NCI-H2029 treated with DMSO at 0.1 percent for 48 hours (cell line): ENCODE measurements at regions not wholly inside any gene's neighbourhood (a gene's known extent, or its start where the extent isn't known, plus 50 kb on each side); places are given as distances from the start of the nearest gene placed in this dataset.
A peak's percentile ranks its signal among the peaks of the same experiment; 100 is the strongest.
"Not testable (repeated sequence)": the region's sequence is repeated elsewhere in the genome, so short reads cannot be mapped to it uniquely, and the experiment has no call there.

Experiments used
- DNase-seq: peaks from one replicate; lab custom pipeline; 2025; lab: John Stamatoyannopoulos, UW

GRCh38 chr9:33695299-33695698 is 100.1 kb upstream of the PRSS3 start:
- no peak for DNase-seq

- no peak for DNase-seq
These were observed 99.5 kb upstream of the PRSS3 start for GRCh38 chr9:33695856-33696255.

DNA sequence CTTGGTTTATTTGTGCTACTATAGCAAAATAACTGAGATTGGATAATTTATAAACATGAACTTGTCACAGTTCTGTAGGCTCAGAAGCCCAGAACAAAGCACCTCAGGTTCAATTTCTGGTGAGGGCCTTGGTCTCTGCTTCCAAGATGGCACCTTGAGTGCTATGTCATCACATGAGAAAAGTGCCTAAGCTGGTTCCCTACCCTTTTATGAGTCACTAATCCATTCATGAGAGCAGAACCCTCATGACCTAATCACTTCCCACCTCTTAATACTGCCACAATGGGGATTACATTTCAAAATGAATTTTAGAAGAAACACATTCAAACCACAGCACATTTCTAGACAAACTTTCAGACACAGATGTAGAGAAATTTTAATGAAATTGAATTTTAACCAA is 98.2 kb upstream of the PRSS3 start:
- DNase-seq: no peak

DNA sequence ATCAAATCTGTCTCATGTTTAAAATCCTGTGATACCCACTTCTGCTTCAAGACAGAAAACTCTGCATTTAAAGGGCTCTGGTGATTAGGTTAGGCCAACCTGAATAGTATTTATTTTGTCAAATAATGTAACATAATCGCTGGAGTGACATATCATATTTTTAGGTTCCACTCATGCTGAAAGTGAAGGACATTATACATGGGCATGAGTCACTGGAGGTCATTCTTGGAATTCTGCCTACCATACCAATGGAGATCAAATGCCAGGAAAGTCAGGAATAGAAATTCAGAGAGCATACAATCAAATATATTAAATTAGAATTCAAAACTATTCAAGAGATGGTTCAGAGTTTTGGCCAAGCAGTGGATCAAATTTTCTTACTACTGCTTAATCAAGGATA is 97.1 kb upstream of the PRSS3 start:
- DNase-seq: no peak

GRCh38 chr9:33700940-33701339 is 94.4 kb upstream of the PRSS3 start:
- not testable (repeated sequence) for DNase-seq

DNA sequence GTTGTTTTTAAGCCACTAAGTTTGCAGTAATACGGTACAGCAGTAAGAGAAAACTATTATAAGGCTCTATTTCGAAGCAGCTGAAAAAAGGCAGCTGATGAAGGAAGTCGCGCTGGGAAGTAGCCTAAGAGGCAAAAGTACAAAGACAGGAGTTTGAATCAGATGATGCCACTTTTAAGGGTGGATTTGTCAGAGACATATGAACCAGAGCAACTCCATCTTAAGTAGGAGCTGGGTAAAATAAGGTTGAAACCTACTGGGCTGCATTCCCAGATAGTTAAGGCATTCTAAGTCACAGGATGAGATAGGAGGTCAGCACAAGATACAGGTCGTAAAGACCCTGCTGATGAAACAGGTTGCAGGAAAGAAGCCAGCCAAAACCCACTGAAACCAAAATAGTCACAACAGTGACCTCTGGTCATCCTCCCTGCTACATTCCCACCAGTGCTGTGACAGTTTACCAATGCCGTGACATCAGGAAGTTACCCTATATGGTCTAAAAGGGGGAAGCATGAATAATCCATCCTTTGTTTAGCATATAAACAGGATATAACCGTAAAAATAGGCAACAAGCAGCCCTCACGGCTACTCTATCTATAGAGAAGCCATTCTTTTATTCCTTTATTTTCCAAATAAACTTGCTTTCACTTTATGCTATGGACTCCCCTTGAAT is 91.8 kb upstream of the PRSS3 start:
- DNase-seq: no peak

DNA sequence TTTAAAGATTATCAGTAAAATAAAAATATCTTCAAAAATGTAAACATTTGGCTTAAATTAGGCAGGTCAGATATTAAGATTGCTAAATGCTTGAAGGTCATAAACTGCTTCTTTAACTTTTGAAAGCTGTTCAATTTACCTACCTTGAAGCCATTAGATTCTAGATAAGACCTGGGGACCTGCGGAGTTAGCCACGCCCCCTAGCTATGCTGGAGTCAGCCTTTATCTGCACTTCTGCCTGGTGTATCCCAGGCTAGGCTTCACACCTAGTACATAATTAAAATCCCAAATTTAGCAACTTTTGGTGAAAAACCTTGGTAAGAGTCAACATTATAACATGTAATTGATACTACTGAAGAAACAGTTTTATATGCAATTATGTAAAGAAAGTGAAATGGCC is 89.9 kb upstream of the PRSS3 start:
- not testable (repeated sequence) for DNase-seq

GRCh38 chr9:33708441-33708840 is 86.9 kb upstream of the PRSS3 start:
- DNase-seq: no peak

DNA sequence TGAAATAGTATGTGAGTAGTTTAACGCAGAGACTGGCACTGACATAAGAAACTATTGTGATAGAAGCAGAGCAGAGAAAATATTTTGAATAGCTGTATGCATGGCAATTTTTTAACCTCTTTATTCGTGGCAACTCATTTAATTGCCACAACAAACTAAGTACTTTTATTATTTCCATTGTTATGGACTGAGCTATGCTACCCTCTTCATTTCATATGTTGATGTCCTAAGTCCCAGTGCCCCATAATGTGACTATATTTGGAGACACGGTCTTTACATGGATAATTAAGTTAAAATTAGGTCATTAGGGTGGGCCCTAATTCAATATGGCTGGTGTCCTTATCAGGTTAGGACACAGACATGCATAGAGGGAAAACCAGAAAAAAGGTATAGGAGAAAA is 86.1 kb upstream of the PRSS3 start:
- no peak for DNase-seq

DNA sequence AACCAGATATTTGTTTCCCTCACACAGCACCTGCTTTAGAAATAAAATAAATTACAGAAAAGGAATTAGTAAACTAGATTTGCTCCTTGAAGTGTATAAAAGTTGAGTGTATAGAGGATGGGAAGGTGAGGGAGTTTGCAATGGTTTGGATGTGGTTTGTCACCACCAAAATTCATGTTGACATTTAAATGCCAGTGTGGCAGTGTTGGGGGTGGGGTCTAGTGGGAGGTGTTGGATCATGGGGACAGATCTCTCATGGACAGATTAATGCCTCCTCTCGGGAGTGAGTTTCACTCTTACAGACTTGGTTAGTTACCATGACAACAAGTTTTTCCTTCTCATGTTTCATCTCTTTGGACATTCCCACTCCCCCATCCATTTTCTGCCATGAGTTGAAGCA is 83.9 kb upstream of the PRSS3 start:
- not testable (repeated sequence) for DNase-seq

DNA sequence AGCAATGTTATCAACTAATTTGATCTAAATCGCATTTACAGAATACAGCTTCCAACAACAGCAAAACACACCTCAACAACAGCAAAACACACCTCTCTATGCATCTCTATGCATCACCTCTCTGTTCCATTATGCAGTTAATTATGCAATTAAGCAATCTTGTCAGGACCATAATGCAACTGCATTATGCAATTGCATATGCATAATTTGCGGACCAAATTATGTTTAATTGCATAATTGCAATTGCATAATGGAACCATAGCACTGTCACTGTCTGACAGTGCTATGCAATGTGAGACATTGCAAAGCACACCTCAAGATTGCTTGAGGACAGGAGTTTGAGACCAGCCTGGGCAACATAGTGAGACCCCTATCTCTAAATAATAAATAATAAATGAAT is 80.4 kb upstream of the PRSS3 start:
- no peak for DNase-seq

DNA sequence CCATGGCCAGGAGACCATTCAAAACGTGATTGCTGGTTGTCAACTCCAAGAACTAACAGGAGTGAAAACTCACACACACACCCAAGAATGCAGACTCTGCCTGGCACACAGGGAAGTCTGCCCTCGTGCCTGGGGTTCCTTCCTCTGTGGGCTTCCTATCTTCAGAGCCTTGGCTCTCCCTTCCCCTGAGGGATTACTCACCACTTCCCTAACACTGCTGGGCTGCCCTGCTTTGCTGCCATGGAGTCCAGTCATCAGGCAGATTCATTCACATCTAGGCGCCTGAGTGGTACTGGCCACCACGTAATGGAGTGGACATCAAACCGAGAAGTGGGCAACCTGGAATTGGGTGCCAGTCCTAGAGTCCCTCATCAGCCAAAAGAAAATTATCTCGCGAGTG is 76.4 kb upstream of the PRSS3 start:
- no peak for DNase-seq

DNA sequence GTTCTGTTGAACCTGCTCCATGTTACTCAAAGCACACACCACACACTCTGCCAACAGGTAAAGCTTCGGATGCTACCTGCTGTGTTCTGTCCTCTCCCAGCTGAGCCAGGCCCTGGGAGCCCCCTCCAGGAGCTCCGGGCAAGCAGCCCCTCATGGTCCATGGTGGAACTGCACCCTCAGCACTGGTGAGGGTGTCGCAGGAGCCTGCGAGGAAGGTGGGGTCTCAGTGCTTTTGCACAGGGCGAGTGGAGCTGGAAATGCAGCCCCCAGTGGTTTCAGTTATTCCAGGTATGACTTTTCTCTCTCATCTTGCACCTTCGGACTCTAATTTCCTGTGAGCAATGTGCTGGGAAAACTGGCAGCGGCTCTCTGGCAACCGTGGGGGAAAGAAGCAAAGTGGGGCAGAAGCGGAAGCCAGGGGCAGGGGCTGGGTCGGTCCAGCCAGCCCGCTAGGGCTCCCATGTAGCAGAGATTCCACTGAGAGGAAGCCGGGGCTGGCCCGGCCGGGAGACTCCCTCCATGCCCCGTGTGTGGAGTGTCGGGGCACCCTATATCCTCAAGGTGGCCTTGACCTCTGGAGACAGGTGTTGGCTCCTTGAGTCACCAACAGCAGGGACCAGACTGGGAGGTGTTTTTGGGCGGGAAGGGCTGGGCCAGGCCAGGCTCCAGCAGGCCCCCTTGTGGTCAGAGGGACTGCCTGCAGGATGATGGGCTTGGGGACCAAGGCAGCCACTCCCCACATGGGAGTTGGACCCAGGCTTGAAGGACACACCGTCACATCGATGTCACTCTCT is 75.6 kb upstream of the PRSS3 start:
- DNase-seq: peak; percentile 8

DNA sequence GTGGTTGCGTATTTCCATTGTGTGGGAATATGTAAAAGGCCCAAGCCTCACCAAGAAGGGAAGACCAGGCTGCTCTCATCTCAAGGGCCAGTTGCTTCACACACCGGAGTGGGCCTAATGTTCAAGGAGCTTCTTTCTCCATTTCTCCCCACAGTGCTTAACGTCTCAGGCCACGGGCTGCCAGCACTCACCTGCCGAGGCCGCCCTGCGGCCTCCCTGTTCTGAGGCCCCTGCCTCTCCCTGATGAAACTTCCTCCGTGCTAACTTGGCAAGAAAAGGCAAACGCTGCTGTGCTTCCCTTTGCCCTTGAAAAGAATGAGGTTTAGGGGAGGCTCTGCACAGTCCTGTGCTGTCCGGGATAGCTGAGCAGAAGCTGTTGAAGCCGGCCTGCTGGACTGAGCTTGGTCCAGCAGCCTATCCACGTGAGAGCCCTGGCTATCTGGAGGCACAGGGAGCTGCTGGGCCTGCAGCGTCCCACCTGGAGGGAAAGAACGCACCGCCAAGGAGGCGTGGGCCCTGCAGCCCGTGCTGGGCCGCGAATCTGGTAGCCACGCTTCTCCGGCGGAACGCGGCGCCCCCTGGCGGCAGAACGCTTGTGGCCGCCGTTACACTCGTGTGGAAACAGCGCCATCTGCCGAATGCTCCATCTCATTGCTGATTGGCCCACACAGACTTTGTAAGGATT is 73.5 kb upstream of the PRSS3 start:
- DNase-seq: peak; percentile 56

DNA sequence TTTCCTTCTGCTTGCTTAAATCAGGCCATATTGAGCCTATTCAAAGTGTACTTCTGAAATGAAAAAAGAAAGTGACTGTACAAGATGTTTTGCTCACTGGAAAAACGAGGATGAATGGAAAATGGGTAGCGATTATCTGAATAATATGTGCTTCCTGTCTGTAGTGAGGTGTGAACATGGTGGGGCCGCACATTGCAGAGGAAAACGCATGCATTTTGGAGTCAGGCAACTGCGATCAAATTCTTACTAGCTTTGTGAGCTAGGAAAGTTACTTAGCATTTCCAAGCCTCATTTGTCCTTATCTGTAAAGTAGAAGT is 73.0 kb upstream of the PRSS3 start:
- DNase-seq: no peak

DNA sequence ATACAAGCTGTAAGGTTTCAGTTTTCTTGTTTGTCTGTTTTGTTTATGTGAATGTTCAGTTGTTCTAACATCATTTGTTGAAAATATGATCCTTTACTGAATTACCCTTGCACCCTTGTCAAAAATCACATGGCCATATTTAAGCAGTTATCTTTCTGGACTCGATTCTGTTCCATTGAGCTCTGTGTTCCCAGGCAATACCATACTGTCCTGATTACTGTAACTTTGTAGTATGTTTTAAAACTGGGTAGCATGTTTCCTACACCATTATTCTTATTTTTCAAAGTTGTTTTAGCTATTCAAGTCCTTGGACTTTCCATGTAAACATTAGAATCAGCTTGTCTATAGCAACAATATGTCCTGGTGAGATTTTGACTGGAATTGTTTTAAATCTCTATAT is 66.7 kb upstream of the PRSS3 start:
- no peak for DNase-seq

- no peak for DNase-seq
These were observed 64.2 kb upstream of the PRSS3 start for GRCh38 chr9:33731142-33731541.

- DNase-seq: no peak
These were observed 63.7 kb upstream of the PRSS3 start for GRCh38 chr9:33731625-33732024.

GRCh38 chr9:33734247-33734940 is 61.0 kb upstream of the PRSS3 start:
- not testable (repeated sequence) for DNase-seq

GRCh38 chr9:33734941-33735835 is 60.2 kb upstream of the PRSS3 start:
- not testable (repeated sequence) for DNase-seq

DNA sequence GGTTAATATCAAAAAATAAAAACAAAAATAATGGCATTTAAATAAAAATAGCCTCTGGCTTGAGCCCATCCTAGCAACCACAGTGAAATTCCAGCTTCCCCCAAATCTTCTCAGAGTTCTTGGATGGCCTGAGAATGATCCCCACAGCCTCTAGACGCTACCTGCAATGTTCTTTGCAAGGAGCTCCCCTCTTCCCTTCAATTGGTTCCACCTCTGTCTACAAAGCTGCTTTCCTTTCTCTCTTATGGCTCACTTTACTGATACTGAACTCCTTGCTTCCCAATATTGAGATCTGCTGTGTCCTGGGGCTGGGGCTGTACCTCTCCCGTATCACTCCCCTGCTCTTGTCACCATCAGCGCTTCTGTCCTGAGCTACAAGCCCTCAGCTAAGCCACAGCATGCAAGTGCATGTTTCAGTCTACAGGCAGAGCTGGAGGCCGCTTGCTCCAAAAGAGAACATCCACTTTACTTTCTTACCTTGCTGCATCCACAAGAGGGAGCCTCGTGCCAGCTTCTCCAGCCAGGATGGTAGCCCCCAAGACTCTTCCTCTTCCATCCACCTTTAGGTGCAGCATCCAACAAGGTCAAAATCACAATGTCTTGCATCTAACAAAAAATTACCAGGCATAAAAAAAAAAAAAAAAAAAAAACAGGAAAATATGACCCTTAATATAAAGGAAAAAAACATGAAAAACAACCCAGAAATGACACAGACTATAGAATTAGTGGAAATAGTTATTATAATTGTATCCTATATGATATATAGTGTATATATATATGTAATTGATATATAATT is 57.4 kb upstream of the PRSS3 start:
- peak; percentile 25 for DNase-seq
